ENCODE measurements at regions not wholly inside any gene's neighbourhood (a gene's known extent, or its start where the extent isn't known, plus 50 kb on each side); places are given as distances from the start of the nearest gene placed in this dataset.

DNA sequence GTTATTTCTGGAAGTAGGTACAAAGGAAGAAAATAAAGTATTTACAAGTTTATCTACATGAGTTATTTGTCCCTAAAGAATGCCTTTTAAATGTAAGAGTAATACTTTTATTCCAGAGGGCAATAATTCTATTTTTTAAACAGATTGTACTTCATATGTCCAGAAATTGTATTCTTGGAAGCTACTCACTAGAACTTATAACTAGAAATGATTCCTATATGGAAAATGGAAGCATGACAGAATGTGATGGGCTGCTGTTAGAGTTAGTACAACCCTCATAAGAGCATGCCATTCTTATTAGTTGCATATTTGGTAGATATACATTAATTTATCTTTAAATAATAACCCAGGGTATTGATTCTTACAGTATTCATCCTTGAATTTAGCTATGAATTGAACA, 362.0 kb downstream of the FSIP2 start:
- TF ChIP-seq, protein P1, sequence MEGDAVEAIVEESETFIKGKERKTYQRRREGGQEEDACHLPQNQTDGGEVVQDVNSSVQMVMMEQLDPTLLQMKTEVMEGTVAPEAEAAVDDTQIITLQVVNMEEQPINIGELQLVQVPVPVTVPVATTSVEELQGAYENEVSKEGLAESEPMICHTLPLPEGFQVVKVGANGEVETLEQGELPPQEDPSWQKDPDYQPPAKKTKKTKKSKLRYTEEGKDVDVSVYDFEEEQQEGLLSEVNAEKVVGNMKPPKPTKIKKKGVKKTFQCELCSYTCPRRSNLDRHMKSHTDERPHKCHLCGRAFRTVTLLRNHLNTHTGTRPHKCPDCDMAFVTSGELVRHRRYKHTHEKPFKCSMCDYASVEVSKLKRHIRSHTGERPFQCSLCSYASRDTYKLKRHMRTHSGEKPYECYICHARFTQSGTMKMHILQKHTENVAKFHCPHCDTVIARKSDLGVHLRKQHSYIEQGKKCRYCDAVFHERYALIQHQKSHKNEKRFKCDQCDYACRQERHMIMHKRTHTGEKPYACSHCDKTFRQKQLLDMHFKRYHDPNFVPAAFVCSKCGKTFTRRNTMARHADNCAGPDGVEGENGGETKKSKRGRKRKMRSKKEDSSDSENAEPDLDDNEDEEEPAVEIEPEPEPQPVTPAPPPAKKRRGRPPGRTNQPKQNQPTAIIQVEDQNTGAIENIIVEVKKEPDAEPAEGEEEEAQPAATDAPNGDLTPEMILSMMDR (IDR thresholded peaks at IDR 0.05) = no peak
- no peak for TF ChIP-seq POLR2A (IDR thresholded peaks at IDR 0.05)

Measured in body of pancreas (tissue), 4 donors.